ENCODE measurements at regions not wholly inside any gene's neighbourhood (a gene's known extent, or its start where the extent isn't known, plus 50 kb on each side); places are given as distances from the start of the nearest gene placed in this dataset.
"Not testable (repeated sequence)": the region's sequence is repeated elsewhere in the genome, so short reads cannot be mapped to it uniquely, and the experiment has no call there.

GRCh38 chr1:229007701-229008100 lies 263.2 kb upstream of the RAB4A start:
- intact Hi-C loops (cut with micrococcal nuclease) = no loop called here
- Mint-ChIP-seq H3K9me3 (no peaks in the 10 kb centered on the region), H3K4me1 (ENCODE audit: low read depth) (peaks cover 15% of the 10 kb centered on the region), H3K27me3 (peaks cover 2% of the 10 kb centered on the region), H3K4me3 (no peak overlapping the region), H3K27ac (no peak overlapping the region), H3K36me3 (ENCODE audit: low read depth) (no peaks in the 10 kb centered on the region)

- H3K27me3 Mint-ChIP-seq; H3K4me3 Mint-ChIP-seq; H3K9me3 Mint-ChIP-seq; intact Hi-C loops (cut with micrococcal nuclease); H3K36me3 Mint-ChIP-seq (ENCODE audit: low read depth): not testable (repeated sequence)
- peaks cover 15% of the 10 kb centered on the region for H3K4me1 Mint-ChIP-seq (ENCODE audit: low read depth)
- peak overlapping the region; percentile 38 for H3K27ac Mint-ChIP-seq
Measured at GRCh38 chr1:229008347-229008746, 262.6 kb upstream of the RAB4A start.

DNA sequence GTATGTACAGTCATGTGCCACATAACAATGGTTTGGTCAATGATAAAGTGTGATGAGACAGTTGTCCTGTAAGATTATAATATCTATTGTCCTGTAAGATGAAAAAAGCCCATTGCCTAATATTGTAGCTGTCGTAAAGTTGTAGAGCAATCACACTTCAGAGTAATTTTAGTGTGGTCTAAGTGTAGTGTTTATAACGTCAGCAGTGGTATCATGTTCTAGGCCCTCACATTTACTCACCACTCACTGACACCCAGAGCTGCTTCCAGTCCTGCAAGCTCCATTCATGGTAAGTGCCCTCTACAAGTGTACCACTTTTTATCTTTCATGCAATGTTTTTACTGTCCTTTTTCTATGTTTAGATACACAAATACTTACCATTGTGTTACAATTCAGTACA lies 259.9 kb upstream of the RAB4A start:
- H3K4me1 Mint-ChIP-seq (ENCODE audit: low read depth) = peaks cover 15% of the 10 kb centered on the region
- H3K27me3 Mint-ChIP-seq = peaks cover 2% of the 10 kb centered on the region
- H3K9me3 Mint-ChIP-seq = no peaks in the 10 kb centered on the region
- no peak overlapping the region for H3K27ac Mint-ChIP-seq
- no peak overlapping the region for H3K4me3 Mint-ChIP-seq
- no peaks in the 10 kb centered on the region for H3K36me3 Mint-ChIP-seq (ENCODE audit: low read depth)
- intact Hi-C loops (cut with micrococcal nuclease) = no loop called here

- Mint-ChIP-seq H3K4me1 (ENCODE audit: low read depth) (peaks cover 26% of the 10 kb centered on the region), H3K27me3 (no peaks in the 10 kb centered on the region), H3K4me3 (no peak overlapping the region), H3K9me3 (no peaks in the 10 kb centered on the region), H3K36me3 (ENCODE audit: low read depth) (no peaks in the 10 kb centered on the region), H3K27ac (no peak overlapping the region)
- intact Hi-C loops (cut with micrococcal nuclease) = no loop called here
Measured at GRCh38 chr1:229012823-229013222, 258.1 kb upstream of the RAB4A start.

DNA sequence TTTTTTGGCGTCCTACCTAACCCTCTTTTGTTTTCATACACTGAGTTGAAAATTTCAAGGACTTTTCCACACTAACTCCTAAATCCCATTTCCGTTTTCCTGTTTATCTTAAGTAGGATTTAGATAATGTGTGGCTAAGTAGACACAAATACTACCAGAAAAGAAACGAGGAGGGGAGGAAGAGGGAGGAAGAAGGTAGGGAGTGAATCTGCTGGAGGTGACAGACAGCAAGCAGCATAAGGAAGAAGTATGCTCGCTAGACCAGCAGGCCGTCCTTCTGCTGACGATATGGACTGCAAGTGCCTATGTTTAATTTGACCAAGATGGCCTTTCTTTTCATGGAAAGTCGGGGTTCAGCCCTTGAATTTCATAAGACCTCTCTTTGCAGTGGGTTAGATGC lies 256.9 kb upstream of the RAB4A start:
- Mint-ChIP-seq H3K9me3 (no peaks in the 10 kb centered on the region), H3K27me3 (no peaks in the 10 kb centered on the region), H3K4me3 (no peak overlapping the region), H3K4me1 (ENCODE audit: low read depth) (peaks cover 18% of the 10 kb centered on the region), H3K27ac (no peak overlapping the region), H3K36me3 (ENCODE audit: low read depth) (no peaks in the 10 kb centered on the region)
- intact Hi-C loops (cut with micrococcal nuclease) = no loop called here

GRCh38 chr1:229015806-229016205 lies 255.1 kb upstream of the RAB4A start:
- no peaks in the 10 kb centered on the region for H3K27me3 Mint-ChIP-seq
- H3K27ac Mint-ChIP-seq = no peak overlapping the region
- intact Hi-C loops (cut with micrococcal nuclease) = no loop called here
- H3K4me1 Mint-ChIP-seq (ENCODE audit: low read depth) = peaks cover 18% of the 10 kb centered on the region
- H3K9me3 Mint-ChIP-seq = no peaks in the 10 kb centered on the region
- no peaks in the 10 kb centered on the region for H3K36me3 Mint-ChIP-seq (ENCODE audit: low read depth)
- H3K4me3 Mint-ChIP-seq = no peak overlapping the region

DNA sequence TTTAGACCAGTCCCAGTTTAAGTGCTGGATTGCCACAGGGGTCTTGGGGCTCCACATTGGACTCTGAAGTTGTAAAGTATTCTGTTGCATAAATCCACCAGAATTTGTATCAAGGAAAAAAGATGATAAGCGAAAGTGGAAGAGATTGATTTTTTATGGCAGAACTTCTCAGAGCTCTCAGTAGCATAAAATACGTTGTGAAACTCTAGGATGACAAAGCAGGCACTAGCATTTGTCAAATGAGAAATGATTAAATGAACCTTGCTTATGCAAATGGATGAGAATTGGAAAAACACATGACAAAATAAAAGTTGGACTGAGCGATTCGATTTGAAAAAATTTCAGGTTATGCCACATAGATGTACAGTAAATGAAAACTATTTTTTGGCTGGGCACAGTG lies 253.8 kb upstream of the RAB4A start:
- H3K36me3 Mint-ChIP-seq (ENCODE audit: low read depth) = no peaks in the 10 kb centered on the region
- no peak overlapping the region for H3K27ac Mint-ChIP-seq
- peaks cover 26% of the 10 kb centered on the region for H3K4me1 Mint-ChIP-seq (ENCODE audit: low read depth)
- no peak overlapping the region for H3K4me3 Mint-ChIP-seq
- H3K27me3 Mint-ChIP-seq = no peaks in the 10 kb centered on the region
- no peaks in the 10 kb centered on the region for H3K9me3 Mint-ChIP-seq
- intact Hi-C loops (cut with micrococcal nuclease) = no loop called here

GRCh38 chr1:229018674-229019295 lies 252.1 kb upstream of the RAB4A start:
- no peak overlapping the region for H3K27ac Mint-ChIP-seq
- intact Hi-C loops (cut with micrococcal nuclease) = no loop called here
- H3K4me3 Mint-ChIP-seq = no peak overlapping the region

GRCh38 chr1:229019663-229020271 lies 251.1 kb upstream of the RAB4A start:
- Mint-ChIP-seq H3K4me3 (no peak overlapping the region), H3K27me3 (no peaks in the 10 kb centered on the region), H3K27ac (no peak overlapping the region), H3K4me1 (ENCODE audit: low read depth) (peaks cover 52% of the 10 kb centered on the region), H3K9me3 (no peaks in the 10 kb centered on the region), H3K36me3 (ENCODE audit: low read depth) (no peaks in the 10 kb centered on the region)
- intact Hi-C loops (cut with micrococcal nuclease) = loop anchor here (10.0 kb wide), 1 partner anchor 205 kb away; no protein-coding TSS in a partner anchor

More at GRCh38 chr1:229018674-229019295, 252.1 kb upstream of the RAB4A start:
- Mint-ChIP-seq H3K4me1 (ENCODE audit: low read depth) (peaks cover 42% of the 10 kb centered on the region), H3K36me3 (ENCODE audit: low read depth) (no peaks in the 10 kb centered on the region), H3K9me3 (no peaks in the 10 kb centered on the region), H3K27me3 (no peaks in the 10 kb centered on the region)

DNA sequence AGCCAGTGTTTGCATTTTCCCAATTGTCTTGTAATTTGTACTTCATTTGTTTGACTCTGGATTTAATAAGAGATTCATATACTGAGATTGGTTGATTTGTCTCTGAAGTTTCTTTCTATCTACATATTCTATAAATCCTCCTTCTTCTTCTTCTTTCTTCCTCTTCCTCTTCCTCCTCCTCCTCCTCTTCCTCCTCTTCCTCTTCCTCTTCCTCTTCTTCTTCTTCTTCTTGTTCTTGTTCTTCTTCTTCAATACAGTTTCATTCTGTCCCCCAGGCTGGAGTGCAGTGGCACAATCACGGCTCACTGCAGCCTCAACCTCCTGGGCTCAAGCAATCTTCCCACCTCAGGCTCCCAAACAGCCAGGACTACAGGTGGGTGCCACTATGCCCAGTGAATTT lies 249.9 kb upstream of the RAB4A start:
- H3K27ac Mint-ChIP-seq; H3K36me3 Mint-ChIP-seq (ENCODE audit: low read depth); H3K4me3 Mint-ChIP-seq; H3K9me3 Mint-ChIP-seq; H3K27me3 Mint-ChIP-seq: not testable (repeated sequence)
- H3K4me1 Mint-ChIP-seq (ENCODE audit: low read depth) = peaks cover 60% of the 10 kb centered on the region
- intact Hi-C loops (cut with micrococcal nuclease) = loop anchor here (10.0 kb wide), 1 partner anchor 204 kb away; no protein-coding TSS in a partner anchor

DNA sequence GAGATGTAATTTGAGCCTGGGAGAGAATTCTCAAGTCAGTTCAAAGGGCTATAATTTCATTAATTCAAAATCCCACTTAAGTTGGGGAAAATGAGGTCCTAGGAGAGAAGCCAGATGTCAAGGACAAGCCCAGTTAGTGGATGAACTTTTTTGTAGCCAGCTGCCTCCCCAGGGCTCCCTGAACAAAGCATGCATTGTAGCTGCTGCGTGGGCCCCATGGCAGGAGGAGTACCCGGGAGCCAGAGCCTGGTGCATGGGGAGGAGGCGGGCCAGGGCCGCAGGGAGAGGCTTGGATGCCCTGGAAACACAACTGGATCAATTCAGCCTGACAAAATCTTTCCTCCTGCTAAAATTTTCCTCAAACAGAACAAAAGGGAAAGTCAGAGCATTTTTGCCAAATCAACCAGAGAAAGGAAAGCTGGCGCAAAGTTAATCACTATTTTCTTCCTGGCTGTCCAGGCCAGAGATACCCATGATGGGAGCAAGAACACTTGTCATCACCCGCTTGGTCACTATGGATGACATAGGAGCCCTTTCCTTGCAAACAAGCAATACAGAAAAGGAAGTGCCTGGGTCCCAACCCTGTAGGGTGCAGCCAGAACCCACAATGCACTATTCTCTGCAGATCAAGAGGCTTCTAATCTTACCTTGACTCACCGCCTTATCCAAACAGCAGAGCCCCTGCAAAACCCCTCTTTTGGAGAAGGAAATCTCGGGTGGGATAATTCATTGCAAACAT lies 248.1 kb upstream of the RAB4A start:
- intact Hi-C loops (cut with micrococcal nuclease) = loop anchor here (10.0 kb wide), 1 partner anchor 202 kb away; no protein-coding TSS in a partner anchor
- H3K36me3 Mint-ChIP-seq (ENCODE audit: low read depth) = no peaks in the 10 kb centered on the region
- no peak overlapping the region for H3K4me3 Mint-ChIP-seq

DNA sequence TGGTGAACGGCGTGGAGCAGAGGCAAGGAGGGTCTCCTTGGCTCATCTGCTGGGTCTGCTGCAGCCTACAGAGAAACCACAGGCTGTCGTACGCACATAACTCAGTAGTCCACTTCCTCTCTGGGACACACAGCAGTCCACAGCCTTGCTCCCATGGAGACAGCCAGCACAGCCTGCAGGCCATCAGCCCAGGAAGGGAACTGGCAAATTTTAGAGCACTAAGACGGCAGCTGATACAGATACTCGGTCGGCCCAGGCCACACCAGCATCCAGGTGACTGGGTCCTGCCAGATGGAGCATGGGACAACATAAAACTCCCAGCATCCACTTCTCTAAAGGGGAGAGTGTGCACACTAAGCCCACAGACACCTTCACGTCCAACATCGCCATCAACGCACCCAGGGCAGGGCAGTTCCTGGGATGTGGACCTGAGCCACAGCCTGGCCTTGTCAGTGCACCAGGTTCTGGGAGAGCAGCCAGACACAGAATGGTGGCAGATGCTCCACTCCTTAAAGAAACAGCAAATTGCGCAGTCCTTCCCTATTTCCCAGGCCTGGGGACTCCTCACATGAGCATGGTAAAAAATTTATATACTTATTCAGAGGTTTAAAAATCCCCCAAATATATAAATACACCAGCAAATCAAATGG lies 247.1 kb upstream of the RAB4A start:
- Mint-ChIP-seq H3K4me1 (ENCODE audit: low read depth) (peaks cover 63% of the 10 kb centered on the region), H3K4me3 (no peak overlapping the region), H3K27me3 (peaks cover 2% of the 10 kb centered on the region), H3K36me3 (ENCODE audit: low read depth) (no peaks in the 10 kb centered on the region), H3K27ac (peak overlapping the region; percentile 61), H3K9me3 (no peaks in the 10 kb centered on the region)
- intact Hi-C loops (cut with micrococcal nuclease) = loop anchor here (10.0 kb wide), 1 partner anchor 201 kb away; no protein-coding TSS in a partner anchor

More for the DNA sequence above, 248.1 kb upstream of the RAB4A start:
- Mint-ChIP-seq H3K9me3 (no peaks in the 10 kb centered on the region), H3K4me1 (ENCODE audit: low read depth) (peaks cover 62% of the 10 kb centered on the region), H3K27me3 (peaks cover 2% of the 10 kb centered on the region), H3K27ac (no peak overlapping the region)

DNA sequence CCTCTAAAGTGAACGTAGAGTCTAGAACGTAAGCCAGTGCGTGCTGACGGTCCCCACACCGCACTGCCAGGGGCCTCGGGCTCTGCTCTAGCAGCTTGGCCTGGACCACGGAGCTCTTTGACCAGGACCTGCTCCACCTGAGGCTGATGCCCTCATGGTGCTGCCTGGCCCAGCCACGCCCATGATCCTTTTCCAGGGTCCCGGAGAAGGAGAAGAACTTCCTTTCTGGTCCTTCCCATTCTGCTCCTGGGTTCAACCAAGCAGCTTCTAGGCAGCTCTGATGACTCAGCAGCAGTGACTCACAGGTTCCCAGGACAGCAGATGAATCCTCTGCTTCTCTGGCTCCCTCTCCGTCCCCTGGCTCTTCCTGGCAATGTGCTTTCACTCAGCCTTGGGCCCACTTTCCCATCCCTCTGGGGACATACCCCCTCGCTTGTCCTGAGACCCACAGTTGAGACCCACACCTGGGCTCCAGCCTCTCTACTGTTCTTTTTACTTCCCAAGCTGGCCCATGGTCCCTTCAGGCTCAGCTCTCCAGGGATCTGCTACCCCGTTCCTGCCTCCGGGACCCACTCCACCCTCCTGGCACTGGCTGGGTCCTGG lies 246.3 kb upstream of the RAB4A start:
- Mint-ChIP-seq H3K4me1 (ENCODE audit: low read depth) (peaks cover 63% of the 10 kb centered on the region), H3K36me3 (ENCODE audit: low read depth) (no peaks in the 10 kb centered on the region), H3K4me3 (no peak overlapping the region), H3K27me3 (peaks cover 2% of the 10 kb centered on the region), H3K9me3 (no peaks in the 10 kb centered on the region), H3K27ac (peak overlapping the region; percentile 61)
- intact Hi-C loops (cut with micrococcal nuclease) = loop anchor here (5.0 to 10.0 kb wide), 2 partner anchors 43 to 200 kb away; no protein-coding TSS in a partner anchor
